Astrocyte of the cerebellum (primary cell): ENCODE measurements at regions not wholly inside any gene's neighbourhood (a gene's known extent, or its start where the extent isn't known, plus 50 kb on each side); places are given as distances from the start of the nearest gene placed in this dataset.

Source experiments
- DNase-seq: peaks from one replicate; pipeline ENCODE4 v3.0.0-alpha.2; 2011; ENCODE audit warnings: low read depth
- H3K4me3 ChIP-seq: 2 replicates; pipeline ENCODE4 v1.5.1; 2011; ENCODE audit warnings: mild to moderate bottlenecking, low read depth, low read length, moderate library complexity
- in situ Hi-C: cut with HindIII; loops from 2 replicates; pipeline ENCODE4 v1.10.0; 2017; ENCODE audit warnings: low sequenced_read_pairs
- TF ChIP-seq, protein P1 (sequence below): IDR thresholded peaks from 2 replicates; pipeline ENCODE4 v1.5.1; 2012; ENCODE audit warnings: low read length, low read depth, moderate library complexity, mild to moderate bottlenecking; ENCODE audit errors: missing control alignments

DNA sequence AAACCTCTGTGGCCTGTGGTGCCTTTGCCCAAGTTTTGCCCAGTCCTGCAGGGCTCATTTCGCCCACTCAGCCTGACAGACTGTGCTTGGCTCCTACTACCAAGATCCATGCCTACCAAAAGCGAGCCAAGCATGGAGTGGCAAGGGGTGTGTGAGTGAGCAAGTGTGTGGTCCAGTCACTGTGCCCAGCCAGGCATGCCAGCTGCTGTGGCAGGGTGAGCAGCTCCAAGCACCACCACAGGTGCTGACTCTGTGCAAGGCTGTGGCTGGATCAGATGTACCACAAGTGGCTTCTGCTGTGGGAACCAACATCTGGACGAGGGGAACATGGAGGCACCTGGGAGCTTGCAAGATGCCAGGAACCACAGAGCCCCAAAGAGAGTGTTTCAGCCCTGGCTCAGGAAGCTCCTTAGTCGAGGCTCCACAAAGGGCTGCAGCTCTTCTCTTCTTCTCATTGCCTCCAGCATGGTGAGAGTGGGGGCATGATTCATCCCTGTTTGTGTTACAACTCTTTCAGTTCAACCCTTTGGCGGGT, 1564.2 kb upstream of the MIR17HG start:
- in situ Hi-C loops = no loop called here
- TF ChIP-seq, protein P1, sequence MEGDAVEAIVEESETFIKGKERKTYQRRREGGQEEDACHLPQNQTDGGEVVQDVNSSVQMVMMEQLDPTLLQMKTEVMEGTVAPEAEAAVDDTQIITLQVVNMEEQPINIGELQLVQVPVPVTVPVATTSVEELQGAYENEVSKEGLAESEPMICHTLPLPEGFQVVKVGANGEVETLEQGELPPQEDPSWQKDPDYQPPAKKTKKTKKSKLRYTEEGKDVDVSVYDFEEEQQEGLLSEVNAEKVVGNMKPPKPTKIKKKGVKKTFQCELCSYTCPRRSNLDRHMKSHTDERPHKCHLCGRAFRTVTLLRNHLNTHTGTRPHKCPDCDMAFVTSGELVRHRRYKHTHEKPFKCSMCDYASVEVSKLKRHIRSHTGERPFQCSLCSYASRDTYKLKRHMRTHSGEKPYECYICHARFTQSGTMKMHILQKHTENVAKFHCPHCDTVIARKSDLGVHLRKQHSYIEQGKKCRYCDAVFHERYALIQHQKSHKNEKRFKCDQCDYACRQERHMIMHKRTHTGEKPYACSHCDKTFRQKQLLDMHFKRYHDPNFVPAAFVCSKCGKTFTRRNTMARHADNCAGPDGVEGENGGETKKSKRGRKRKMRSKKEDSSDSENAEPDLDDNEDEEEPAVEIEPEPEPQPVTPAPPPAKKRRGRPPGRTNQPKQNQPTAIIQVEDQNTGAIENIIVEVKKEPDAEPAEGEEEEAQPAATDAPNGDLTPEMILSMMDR = no peak
- no peak for DNase-seq
- no peak overlapping the region for H3K4me3 ChIP-seq

DNA sequence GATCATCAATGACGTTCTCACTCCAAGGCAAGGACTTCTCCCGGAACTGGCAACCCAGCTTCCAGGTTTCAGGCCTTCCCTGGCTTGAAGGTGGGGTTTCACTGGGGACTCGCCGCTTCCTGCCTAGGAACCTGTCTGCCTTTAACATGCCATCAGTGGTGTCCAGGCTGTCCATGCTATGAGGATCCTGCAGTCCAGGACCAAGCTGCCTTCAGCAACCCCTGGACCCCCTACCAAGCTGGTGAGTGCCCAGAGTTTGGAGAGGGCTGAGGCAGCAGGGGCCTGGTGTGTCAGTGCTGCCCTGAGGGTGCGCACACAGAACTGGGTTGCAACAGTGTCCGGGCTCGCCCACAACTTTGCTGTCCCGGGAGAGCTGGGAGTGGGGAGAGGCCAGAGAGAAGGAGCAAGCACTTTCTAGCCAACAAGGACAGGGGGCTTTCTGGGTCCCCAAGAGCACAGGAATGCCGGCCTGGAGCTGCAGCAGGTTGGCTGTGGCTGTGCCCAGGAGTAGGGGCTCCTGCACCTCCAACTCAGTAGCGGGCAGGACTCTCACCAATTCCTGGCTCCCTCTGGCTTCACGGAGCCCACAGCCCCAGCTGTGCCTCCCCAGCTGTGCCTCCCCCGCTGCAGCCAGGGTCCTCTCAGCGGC, 1563.2 kb upstream of the MIR17HG start:
- in situ Hi-C loops = no loop called here
- DNase-seq = no peak
- TF ChIP-seq, protein P1 = no peak
- H3K4me3 ChIP-seq = no peak overlapping the region

GRCh38 chr13:89786531-89786930, 1561.0 kb upstream of the MIR17HG start:
- in situ Hi-C loops = no loop called here
- TF ChIP-seq, protein P1 = no peak
- DNase-seq = no peak

GRCh38 chr13:89790696-89791095, 1556.8 kb upstream of the MIR17HG start:
- in situ Hi-C loops = no loop called here
- no peak overlapping the region for H3K4me3 ChIP-seq
- TF ChIP-seq, protein P1 = no peak
- DNase-seq = no peak

More at GRCh38 chr13:89786531-89786930, 1561.0 kb upstream of the MIR17HG start:
- H3K4me3 ChIP-seq = no peak overlapping the region

- no peak overlapping the region for H3K4me3 ChIP-seq
- DNase-seq = no peak
- in situ Hi-C loops = no loop called here
- TF ChIP-seq, protein P1 = no peak
Observed at GRCh38 chr13:89791971-89792630, 1555.4 kb upstream of the MIR17HG start.

DNA sequence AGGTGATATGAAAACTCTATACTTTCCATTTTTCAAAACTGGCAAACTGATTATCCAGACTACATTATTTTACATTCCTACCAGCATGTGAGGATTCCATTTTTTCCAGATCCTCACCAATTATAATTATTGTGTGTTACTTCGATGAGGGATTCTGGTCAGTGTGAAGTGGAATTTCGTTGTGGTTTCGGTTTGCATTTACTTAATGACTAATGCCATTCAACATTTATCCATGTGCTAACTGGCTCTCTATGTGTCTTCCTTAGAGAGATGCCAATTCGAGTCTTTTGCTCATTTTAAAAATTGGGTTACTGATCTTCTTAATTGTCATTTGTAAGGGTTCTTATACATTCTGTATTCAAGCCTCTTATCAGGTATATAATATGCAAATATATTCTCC, 1551.3 kb upstream of the MIR17HG start:
- no peak for DNase-seq
- in situ Hi-C loops = no loop called here
- TF ChIP-seq, protein P1 = no peak

More for the DNA sequence above, 1551.3 kb upstream of the MIR17HG start:
- H3K4me3 ChIP-seq = no peak overlapping the region
